ENCODE measurements at regions not wholly inside any gene's neighbourhood (a gene's known extent, or its start where the extent isn't known, plus 50 kb on each side); places are given as distances from the start of the nearest gene placed in this dataset.

- H3K4me1 Mint-ChIP-seq: no peaks in the 10 kb centered on the region
- H3K9me3 Mint-ChIP-seq (ENCODE audit: insufficient read depth): no peaks in the 10 kb centered on the region
- Histone ChIP-seq H3K4me2 (replicated peaks; ENCODE audit: low read depth, low read length, poor library complexity, severe bottlenecking) (no peak overlapping the region), H3K27me3 (replicated peaks in 1 of 4; ENCODE audit: control extremely low read depth in 1 of 4, control insufficient read depth in 3 of 4, insufficient read depth in 4 of 4, low read length in 3 of 4) (no peaks in the 10 kb centered on the region), H3K9me3 (ENCODE audit: control extremely low read depth in 1 of 3, control insufficient read depth in 2 of 3, insufficient read depth in 1 of 3, low read length in 2 of 3) (no peaks in the 10 kb centered on the region), H3K4me1 (ENCODE audit: control insufficient read depth in 2 of 2, insufficient read depth in 2 of 2, low read length in 2 of 2) (no peaks in the 10 kb centered on the region), H2AFZ (ENCODE audit: insufficient read depth, low read depth, low read length, poor library complexity, severe bottlenecking) (no peak overlapping the region), H4K20me1 (ENCODE audit: control insufficient read depth, insufficient read depth, low read length, poor library complexity, severe bottlenecking) (no peaks in the 10 kb centered on the region), H3K27ac (ENCODE audit: low read length in 2 of 2) (no peak overlapping the region), H3K36me3 (replicated peaks in 1 of 2; ENCODE audit: control extremely low read depth in 1 of 2, control insufficient read depth in 1 of 2, extremely low read depth in 1 of 2, insufficient read depth in 2 of 2, low read length in 1 of 2) (no peaks in the 10 kb centered on the region), H3K4me3 (ENCODE audit: control extremely low read depth in 1 of 5, extremely low read depth in 1 of 5, insufficient read depth in 1 of 5, low read depth in 2 of 5, low read length in 4 of 5) (no peak overlapping the region), H3K9ac (ENCODE audit: low read length) (no peak overlapping the region), H3K79me2 (ENCODE audit: control insufficient read depth, insufficient read depth, low read length) (no peaks in the 10 kb centered on the region)
- intact Hi-C loops (cut with micrococcal nuclease): no loop called here
- ChIA-PET POLR2A (no interaction called here), CTCF (no interaction called here)
- H3K27ac Mint-ChIP-seq: no peak overlapping the region
- no peak for DNase-seq
- TF ChIP-seq CTCF (IDR thresholded peaks at IDR 0.05): no peak
- no peak for TF ChIP-seq EZH2 (IDR thresholded peaks at IDR 0.05; ENCODE audit: borderline replicate concordance, insufficient read depth, low read depth, low read length, poor library complexity, severe bottlenecking)
- WGBS (ENCODE audit: insufficient coverage): 56% methylated on average over 2 of the region's 3 CpGs
- no peak for ATAC-seq (ENCODE audit: low read depth)
- no peaks in the 10 kb centered on the region for H3K27me3 Mint-ChIP-seq
- no peak overlapping the region for H3K4me3 Mint-ChIP-seq
These were observed 201.4 kb upstream of the HDDC2 start for GRCh38 chr6:125503181-125503580.

GRCh38 chr6:125507987-125508655 is 206.4 kb upstream of the HDDC2 start:
- H3K4me3 ChIP-seq (ENCODE audit: control extremely low read depth in 1 of 5, extremely low read depth in 1 of 5, insufficient read depth in 1 of 5, low read depth in 2 of 5, low read length in 4 of 5): no peak overlapping the region
- no peaks in the 10 kb centered on the region for H3K9me3 ChIP-seq (ENCODE audit: control extremely low read depth in 1 of 3, control insufficient read depth in 2 of 3, insufficient read depth in 1 of 3, low read length in 2 of 3)
- ChIA-PET POLR2A (interaction anchor here (0.6 kb wide), 1 partner anchor 44 kb away, joined by 6 read pairs; no protein-coding TSS in a partner anchor), CTCF (interaction anchor here (0.6 kb wide), 1 partner anchor 246 kb away, joined by 3 read pairs; no protein-coding TSS in a partner anchor)
- Mint-ChIP-seq H3K9me3 (ENCODE audit: insufficient read depth) (no peaks in the 10 kb centered on the region), H3K4me1 (no peaks in the 10 kb centered on the region), H3K4me3 (no peak overlapping the region), H3K27ac (no peak overlapping the region), H3K27me3 (no peaks in the 10 kb centered on the region)
- peaks cover 0 to 5% (median 0%) of the 10 kb centered on the region in 4 experiments for H3K27me3 ChIP-seq (replicated peaks in 1 of 4; ENCODE audit: control extremely low read depth in 1 of 4, control insufficient read depth in 3 of 4, insufficient read depth in 4 of 4, low read length in 3 of 4)
- no peaks in the 10 kb centered on the region for H3K79me2 ChIP-seq (ENCODE audit: control insufficient read depth, insufficient read depth, low read length)
- DNase-seq (no peak), ATAC-seq (ENCODE audit: low read depth) (no peak)
- no peak overlapping the region for H3K9ac ChIP-seq (ENCODE audit: low read length)
- intact Hi-C loops (cut with micrococcal nuclease): no loop called here
- H4K20me1 ChIP-seq (ENCODE audit: control insufficient read depth, insufficient read depth, low read length, poor library complexity, severe bottlenecking): no peaks in the 10 kb centered on the region
- TF ChIP-seq CTCF (IDR thresholded peaks at IDR 0.05) (no peak), EZH2 (IDR thresholded peaks at IDR 0.05; ENCODE audit: borderline replicate concordance, insufficient read depth, low read depth, low read length, poor library complexity, severe bottlenecking) (no peak)
- H2AFZ ChIP-seq (ENCODE audit: insufficient read depth, low read depth, low read length, poor library complexity, severe bottlenecking): no peak overlapping the region
- no peaks in the 10 kb centered on the region for H3K4me1 ChIP-seq (ENCODE audit: control insufficient read depth in 2 of 2, insufficient read depth in 2 of 2, low read length in 2 of 2)
- no peak overlapping the region for H3K27ac ChIP-seq (ENCODE audit: low read length in 2 of 2)
- 92% methylated on average over 2 of the region's 4 CpGs for WGBS (ENCODE audit: insufficient coverage)
- no peaks in the 10 kb centered on the region for H3K36me3 ChIP-seq (replicated peaks in 1 of 2; ENCODE audit: control extremely low read depth in 1 of 2, control insufficient read depth in 1 of 2, extremely low read depth in 1 of 2, insufficient read depth in 2 of 2, low read length in 1 of 2)
- no peak overlapping the region for H3K4me2 ChIP-seq (replicated peaks; ENCODE audit: low read depth, low read length, poor library complexity, severe bottlenecking)
